ENCODE measurements at regions not wholly inside any gene's neighbourhood (a gene's known extent, or its start where the extent isn't known, plus 50 kb on each side); places are given as distances from the start of the nearest gene placed in this dataset.

GRCh38 chr6:170137176-170137891 is 153.5 kb downstream of the DLL1 start:
- no peak for DNase-seq (ENCODE audit: extremely low read depth, low read depth, low spot score)

GRCh38 chr6:170136541-170137175 is 154.2 kb downstream of the DLL1 start:
- no peak for DNase-seq (ENCODE audit: extremely low read depth, low read depth, low spot score)

GRCh38 chr6:170135821-170136471 is 154.9 kb downstream of the DLL1 start:
- DNase-seq (ENCODE audit: extremely low read depth, low read depth, low spot score): no peak

- no peak for DNase-seq (ENCODE audit: extremely low read depth, low read depth, low spot score)
These were observed 155.4 kb downstream of the DLL1 start for GRCh38 chr6:170135461-170135820.

- no peak for DNase-seq (ENCODE audit: extremely low read depth, low read depth, low spot score)
These were observed 156.1 kb downstream of the DLL1 start for GRCh38 chr6:170134471-170135440.

- no peak for DNase-seq (ENCODE audit: extremely low read depth, low read depth, low spot score)
These were observed 156.8 kb downstream of the DLL1 start for GRCh38 chr6:170134031-170134470.

- no peak for DNase-seq (ENCODE audit: extremely low read depth, low read depth, low spot score)
These were observed 158.3 kb downstream of the DLL1 start for GRCh38 chr6:170132561-170132991.

GRCh38 chr6:170132011-170132521 is 158.8 kb downstream of the DLL1 start:
- DNase-seq (ENCODE audit: extremely low read depth, low read depth, low spot score): no peak

- no peak for DNase-seq (ENCODE audit: extremely low read depth, low read depth, low spot score)
These were observed 159.5 kb downstream of the DLL1 start for GRCh38 chr6:170131351-170131750.

- no peak for DNase-seq (ENCODE audit: extremely low read depth, low read depth, low spot score)
These were observed 160.1 kb downstream of the DLL1 start for GRCh38 chr6:170130771-170131241.

GRCh38 chr6:170130201-170130621 is 160.7 kb downstream of the DLL1 start:
- no peak for DNase-seq (ENCODE audit: extremely low read depth, low read depth, low spot score)

- no peak for DNase-seq (ENCODE audit: extremely low read depth, low read depth, low spot score)
These were observed 161.1 kb downstream of the DLL1 start for GRCh38 chr6:170129691-170130171.

- DNase-seq (ENCODE audit: extremely low read depth, low read depth, low spot score): no peak
These were observed 161.8 kb downstream of the DLL1 start for GRCh38 chr6:170128811-170129681.

- no peak for DNase-seq (ENCODE audit: extremely low read depth, low read depth, low spot score)
These were observed 162.5 kb downstream of the DLL1 start for GRCh38 chr6:170128346-170128745.

- DNase-seq (ENCODE audit: extremely low read depth, low read depth, low spot score): no peak
These were observed 163.7 kb downstream of the DLL1 start for GRCh38 chr6:170127151-170127550.

GRCh38 chr6:170125456-170126300 is 165.2 kb downstream of the DLL1 start:
- no peak for DNase-seq (ENCODE audit: extremely low read depth, low read depth, low spot score)

GRCh38 chr6:170124836-170125235 is 166.0 kb downstream of the DLL1 start:
- no peak for DNase-seq (ENCODE audit: extremely low read depth, low read depth, low spot score)

GRCh38 chr6:170124150-170124549 is 166.7 kb downstream of the DLL1 start:
- no peak for DNase-seq (ENCODE audit: extremely low read depth, low read depth, low spot score)

Data from glomerular endothelial cell (primary cell).